GM23338 (cell line): ENCODE measurements at regions not wholly inside any gene's neighbourhood (a gene's known extent, or its start where the extent isn't known, plus 50 kb on each side); places are given as distances from the start of the nearest gene placed in this dataset.

Source experiments
- ATAC-seq: fragments of 200-7000 bp; cut with Tn5 transposase; 3 replicates; pipeline ENCODE4 v1.9.1; 2020
- DNase-seq: peaks from one replicate; pipeline ENCODE4 v3.0.0-alpha.2; 2015; ENCODE audit warnings: low spot score
- H2AFZ ChIP-seq: fragments of 200-600 bp; sonication (generic); 2 replicates; pipeline ENCODE4 v1.8.0; 2016; ENCODE audit warnings: antibody characterized with exemption, mild to moderate bottlenecking, moderate library complexity
- H3F3A ChIP-seq: fragments of 200-600 bp; sonication (generic); replicated peaks from 2 replicates; pipeline ENCODE4 v1.8.0; 2017; ENCODE audit warnings: antibody characterized with exemption, mixed run types, low read depth
- H3K27ac ChIP-seq: fragments of 200-600 bp; sonication (generic); 2 replicates; pipeline ENCODE4 v1.6.1; 2016; ENCODE audit warnings: low read depth
- H3K27me3 ChIP-seq: fragments of 200-600 bp; sonication (generic); 2 replicates; pipeline ENCODE4 v1.8.0; 2016; ENCODE audit warnings: mild to moderate bottlenecking, mixed run types, moderate library complexity; ENCODE audit not compliant: insufficient read depth
- H3K36me3 ChIP-seq: fragments of 200-600 bp; sonication (generic); 2 replicates; pipeline ENCODE4 v1.8.0; 2016; ENCODE audit warnings: mild to moderate bottlenecking; ENCODE audit not compliant: insufficient read depth
- H3K4me1 ChIP-seq: fragments of 200-600 bp; sonication (generic); 2 replicates; pipeline ENCODE4 v1.8.0; 2016; ENCODE audit warnings: mild to moderate bottlenecking, moderate library complexity; ENCODE audit not compliant: insufficient read depth
- H3K4me2 ChIP-seq: fragments of 200-600 bp; sonication (generic); 2 replicates; pipeline ENCODE4 v1.7.1; 2017; ENCODE audit warnings: mixed run types
- H3K4me3 ChIP-seq: fragments of 200-600 bp; sonication (generic); 2 replicates; pipeline ENCODE4 v1.6.1; 2016; ENCODE audit warnings: mixed run types
- H3K79me2 ChIP-seq: fragments of 200-600 bp; sonication (generic); replicated peaks from 2 replicates; pipeline ENCODE4 v1.8.0; 2017; ENCODE audit warnings: mild to moderate bottlenecking; ENCODE audit not compliant: insufficient read depth
- H3K9me2 ChIP-seq: fragments of 200-600 bp; sonication (generic); 2 replicates; pipeline ENCODE4 v1.8.0; 2017; ENCODE audit not compliant: insufficient read depth
- H4K20me1 ChIP-seq: fragments of 200-600 bp; sonication (generic); replicated peaks from 2 replicates; pipeline ENCODE4 v1.8.0; 2017; ENCODE audit warnings: mild to moderate bottlenecking; ENCODE audit not compliant: insufficient read depth
- H3K27ac Mint-ChIP-seq: 2 replicates; pipeline ENCODE4 v1.8.0; 2020; ENCODE audit warnings: inconsistent platforms, mild to moderate bottlenecking, moderate library complexity, mixed read lengths
- H3K27me3 Mint-ChIP-seq: 3 replicates; pipeline ENCODE4 v1.8.0; 2022; ENCODE audit warnings: low read depth, mild to moderate bottlenecking, moderate library complexity, mixed read lengths, inconsistent platforms; ENCODE audit not compliant: insufficient read depth, poor library complexity
- H3K36me3 Mint-ChIP-seq: 3 replicates; pipeline ENCODE4 v1.8.0; 2021; ENCODE audit warnings: low read depth, mild to moderate bottlenecking, inconsistent platforms, moderate library complexity, mixed read lengths
- H3K4me1 Mint-ChIP-seq: 3 replicates; pipeline ENCODE4 v1.8.0; 2020; ENCODE audit warnings: mild to moderate bottlenecking, inconsistent platforms, mixed read lengths
- H3K4me3 Mint-ChIP-seq: 3 replicates; pipeline ENCODE4 v1.8.0; 2021; ENCODE audit warnings: moderate library complexity, mild to moderate bottlenecking, inconsistent platforms, mixed read lengths
- H3K9me3 Mint-ChIP-seq: 3 replicates; pipeline ENCODE4 v1.8.0; 2020; ENCODE audit warnings: moderate library complexity, mild to moderate bottlenecking, inconsistent platforms, mixed read lengths
- EZH2 ChIP-seq: fragments of 200-600 bp; sonication (generic); IDR thresholded peaks from one replicate; pipeline ENCODE4 v1.8.0; 2017; ENCODE audit warnings: antibody characterized with exemption, mild to moderate bottlenecking, low read depth; ENCODE audit not compliant: unreplicated experiment
- NANOG ChIP-seq: IDR thresholded peaks from 2 replicates; pipeline ENCODE4 v1.6.1; 2016; ENCODE audit warnings: antibody characterized with exemption, borderline replicate concordance
- POLR2AphosphoS5 ChIP-seq: IDR thresholded peaks from 2 replicates; pipeline ENCODE4 v1.6.1; 2016; ENCODE audit warnings: antibody characterized with exemption, low read depth
- STAT1 ChIP-seq: IDR thresholded peaks from one replicate; pipeline ENCODE4 v1.6.1; 2016; ENCODE audit warnings: antibody characterized with exemption; ENCODE audit not compliant: unreplicated experiment
- ZNF114 ChIP-seq: fragments of 250-450 bp; sonication (Bioruptor Pico); IDR thresholded peaks from 2 replicates; pipeline ENCODE4 v1.5.0; 2020; ENCODE audit warnings: mild to moderate bottlenecking, moderate library complexity
- TF ChIP-seq, protein P1 (sequence below): IDR thresholded peaks from one replicate; pipeline ENCODE4 v1.6.1; 2018; ENCODE audit warnings: antibody characterized with exemption; ENCODE audit not compliant: unreplicated experiment
- TF ChIP-seq, protein P2 (sequence below), 2 experiments: fragments of 200-600 bp in 1 of 2; sonication (generic) in 1 of 2; conservative IDR thresholded peaks; 2 replicates each; pipeline versions ENCODE4 v1.5.1 to v1.6.1; 2016 to 2017; ENCODE audit warnings: antibody characterized with exemption in 2 of 2, low read depth in 2 of 2, mild to moderate bottlenecking in 2 of 2, moderate library complexity in 1 of 2
- TF ChIP-seq, protein P3 (sequence below): fragments of 250-450 bp; sonication (Bioruptor Pico); IDR thresholded peaks from 2 replicates; pipeline ENCODE4 v1.5.0; 2020; ENCODE audit warnings: mild to moderate bottlenecking, moderate library complexity

DNA sequence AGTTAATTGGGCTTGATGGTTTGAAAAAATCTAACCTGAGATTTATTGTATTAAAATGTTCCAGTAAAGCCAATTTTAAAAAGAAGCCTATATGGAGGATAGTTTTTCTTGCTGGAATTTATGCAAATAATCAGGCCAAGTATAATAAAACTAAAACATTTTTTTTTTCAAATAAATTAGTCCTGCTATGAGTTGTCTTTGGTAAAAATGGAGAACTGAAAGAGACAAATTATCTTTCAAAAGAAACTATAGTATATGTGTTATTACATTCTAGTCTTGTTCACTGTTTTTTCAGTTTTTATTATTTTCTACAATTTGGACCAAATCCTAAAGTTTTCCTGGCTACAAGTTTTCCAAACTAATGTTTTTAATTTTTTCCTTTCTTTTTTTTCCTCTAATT, 468.9 kb downstream of the UQCRFS1 start (continued):
- TF ChIP-seq, protein P1, sequence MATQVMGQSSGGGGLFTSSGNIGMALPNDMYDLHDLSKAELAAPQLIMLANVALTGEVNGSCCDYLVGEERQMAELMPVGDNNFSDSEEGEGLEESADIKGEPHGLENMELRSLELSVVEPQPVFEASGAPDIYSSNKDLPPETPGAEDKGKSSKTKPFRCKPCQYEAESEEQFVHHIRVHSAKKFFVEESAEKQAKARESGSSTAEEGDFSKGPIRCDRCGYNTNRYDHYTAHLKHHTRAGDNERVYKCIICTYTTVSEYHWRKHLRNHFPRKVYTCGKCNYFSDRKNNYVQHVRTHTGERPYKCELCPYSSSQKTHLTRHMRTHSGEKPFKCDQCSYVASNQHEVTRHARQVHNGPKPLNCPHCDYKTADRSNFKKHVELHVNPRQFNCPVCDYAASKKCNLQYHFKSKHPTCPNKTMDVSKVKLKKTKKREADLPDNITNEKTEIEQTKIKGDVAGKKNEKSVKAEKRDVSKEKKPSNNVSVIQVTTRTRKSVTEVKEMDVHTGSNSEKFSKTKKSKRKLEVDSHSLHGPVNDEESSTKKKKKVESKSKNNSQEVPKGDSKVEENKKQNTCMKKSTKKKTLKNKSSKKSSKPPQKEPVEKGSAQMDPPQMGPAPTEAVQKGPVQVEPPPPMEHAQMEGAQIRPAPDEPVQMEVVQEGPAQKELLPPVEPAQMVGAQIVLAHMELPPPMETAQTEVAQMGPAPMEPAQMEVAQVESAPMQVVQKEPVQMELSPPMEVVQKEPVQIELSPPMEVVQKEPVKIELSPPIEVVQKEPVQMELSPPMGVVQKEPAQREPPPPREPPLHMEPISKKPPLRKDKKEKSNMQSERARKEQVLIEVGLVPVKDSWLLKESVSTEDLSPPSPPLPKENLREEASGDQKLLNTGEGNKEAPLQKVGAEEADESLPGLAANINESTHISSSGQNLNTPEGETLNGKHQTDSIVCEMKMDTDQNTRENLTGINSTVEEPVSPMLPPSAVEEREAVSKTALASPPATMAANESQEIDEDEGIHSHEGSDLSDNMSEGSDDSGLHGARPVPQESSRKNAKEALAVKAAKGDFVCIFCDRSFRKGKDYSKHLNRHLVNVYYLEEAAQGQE = no peak
- no peak for TF ChIP-seq EZH2
- TF ChIP-seq, protein P2, sequence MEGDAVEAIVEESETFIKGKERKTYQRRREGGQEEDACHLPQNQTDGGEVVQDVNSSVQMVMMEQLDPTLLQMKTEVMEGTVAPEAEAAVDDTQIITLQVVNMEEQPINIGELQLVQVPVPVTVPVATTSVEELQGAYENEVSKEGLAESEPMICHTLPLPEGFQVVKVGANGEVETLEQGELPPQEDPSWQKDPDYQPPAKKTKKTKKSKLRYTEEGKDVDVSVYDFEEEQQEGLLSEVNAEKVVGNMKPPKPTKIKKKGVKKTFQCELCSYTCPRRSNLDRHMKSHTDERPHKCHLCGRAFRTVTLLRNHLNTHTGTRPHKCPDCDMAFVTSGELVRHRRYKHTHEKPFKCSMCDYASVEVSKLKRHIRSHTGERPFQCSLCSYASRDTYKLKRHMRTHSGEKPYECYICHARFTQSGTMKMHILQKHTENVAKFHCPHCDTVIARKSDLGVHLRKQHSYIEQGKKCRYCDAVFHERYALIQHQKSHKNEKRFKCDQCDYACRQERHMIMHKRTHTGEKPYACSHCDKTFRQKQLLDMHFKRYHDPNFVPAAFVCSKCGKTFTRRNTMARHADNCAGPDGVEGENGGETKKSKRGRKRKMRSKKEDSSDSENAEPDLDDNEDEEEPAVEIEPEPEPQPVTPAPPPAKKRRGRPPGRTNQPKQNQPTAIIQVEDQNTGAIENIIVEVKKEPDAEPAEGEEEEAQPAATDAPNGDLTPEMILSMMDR (conservative IDR thresholded peaks at IDR 0.05; ENCODE audit: low read depth in 2 of 2) = no peak
- no peak for TF ChIP-seq STAT1

DNA sequence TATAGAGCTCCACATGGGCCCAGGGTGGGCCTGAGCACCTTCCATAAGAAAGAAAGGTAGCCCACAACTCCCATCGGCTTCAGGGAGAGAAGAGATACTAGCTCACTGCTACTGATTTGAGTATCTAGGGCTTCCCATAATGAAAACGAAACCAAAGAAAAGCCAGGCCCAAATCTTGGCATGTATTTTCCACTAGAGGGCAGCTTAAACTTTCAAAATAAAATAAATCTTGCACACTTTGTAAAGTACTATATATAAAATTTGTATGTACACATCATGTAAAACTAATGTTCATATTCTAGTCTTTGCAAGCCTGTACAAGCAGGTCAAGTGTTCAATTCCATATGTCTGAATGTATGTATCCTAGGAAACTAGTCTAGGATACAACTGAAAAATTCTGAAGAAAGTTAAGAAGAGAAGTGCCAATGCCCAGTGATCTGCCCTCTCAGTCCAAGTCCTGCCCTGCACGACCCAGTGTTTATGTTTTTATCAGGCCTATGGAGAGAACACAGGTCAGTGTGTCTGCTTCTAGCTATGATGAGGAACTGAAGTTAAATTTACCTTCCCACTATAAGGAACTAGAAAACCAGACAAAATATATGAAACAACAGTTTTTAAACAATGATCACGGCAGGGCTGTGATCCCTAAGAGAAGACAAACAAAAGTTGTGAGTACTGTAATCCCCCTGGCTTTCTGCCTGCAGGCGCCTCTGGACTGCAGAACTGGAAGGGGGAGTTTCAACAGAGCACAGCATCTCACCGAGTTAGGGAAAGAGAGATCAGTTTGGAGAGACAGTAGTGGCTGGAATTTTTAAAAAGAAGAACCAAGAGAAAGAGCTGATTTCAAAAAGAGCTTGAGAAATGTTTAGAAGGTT, 475.7 kb downstream of the UQCRFS1 start:
- Mint-ChIP-seq H3K4me1 (peaks cover 10% of the 10 kb centered on the region; the same call in 1 of the 3 replicates), H3K27me3 (no peaks in the 10 kb centered on the region), H3K9me3 (no peaks in the 10 kb centered on the region), H3K36me3 (no peaks in the 10 kb centered on the region), H3K27ac (no peak overlapping the region), H3K4me3 (no peak overlapping the region)
- Histone ChIP-seq H4K20me1 (no peaks in the 10 kb centered on the region), H3K27me3 (no peaks in the 10 kb centered on the region), H3K9me2 (no peaks in the 10 kb centered on the region), H3F3A (no peaks in the 10 kb centered on the region), H3K79me2 (no peaks in the 10 kb centered on the region), H2AFZ (peak overlapping the region; percentile 96; the same call in 1 of the 2 replicates), H3K4me1 (no peaks in the 10 kb centered on the region), H3K36me3 (no peaks in the 10 kb centered on the region), H3K4me2 (no peak overlapping the region), H3K27ac (no peak overlapping the region), H3K4me3 (no peak overlapping the region)
- DNase-seq (peak; percentile 65), ATAC-seq (peak; percentile 71)
- no peak for TF ChIP-seq POLR2AphosphoS5
- TF ChIP-seq, protein P3, sequence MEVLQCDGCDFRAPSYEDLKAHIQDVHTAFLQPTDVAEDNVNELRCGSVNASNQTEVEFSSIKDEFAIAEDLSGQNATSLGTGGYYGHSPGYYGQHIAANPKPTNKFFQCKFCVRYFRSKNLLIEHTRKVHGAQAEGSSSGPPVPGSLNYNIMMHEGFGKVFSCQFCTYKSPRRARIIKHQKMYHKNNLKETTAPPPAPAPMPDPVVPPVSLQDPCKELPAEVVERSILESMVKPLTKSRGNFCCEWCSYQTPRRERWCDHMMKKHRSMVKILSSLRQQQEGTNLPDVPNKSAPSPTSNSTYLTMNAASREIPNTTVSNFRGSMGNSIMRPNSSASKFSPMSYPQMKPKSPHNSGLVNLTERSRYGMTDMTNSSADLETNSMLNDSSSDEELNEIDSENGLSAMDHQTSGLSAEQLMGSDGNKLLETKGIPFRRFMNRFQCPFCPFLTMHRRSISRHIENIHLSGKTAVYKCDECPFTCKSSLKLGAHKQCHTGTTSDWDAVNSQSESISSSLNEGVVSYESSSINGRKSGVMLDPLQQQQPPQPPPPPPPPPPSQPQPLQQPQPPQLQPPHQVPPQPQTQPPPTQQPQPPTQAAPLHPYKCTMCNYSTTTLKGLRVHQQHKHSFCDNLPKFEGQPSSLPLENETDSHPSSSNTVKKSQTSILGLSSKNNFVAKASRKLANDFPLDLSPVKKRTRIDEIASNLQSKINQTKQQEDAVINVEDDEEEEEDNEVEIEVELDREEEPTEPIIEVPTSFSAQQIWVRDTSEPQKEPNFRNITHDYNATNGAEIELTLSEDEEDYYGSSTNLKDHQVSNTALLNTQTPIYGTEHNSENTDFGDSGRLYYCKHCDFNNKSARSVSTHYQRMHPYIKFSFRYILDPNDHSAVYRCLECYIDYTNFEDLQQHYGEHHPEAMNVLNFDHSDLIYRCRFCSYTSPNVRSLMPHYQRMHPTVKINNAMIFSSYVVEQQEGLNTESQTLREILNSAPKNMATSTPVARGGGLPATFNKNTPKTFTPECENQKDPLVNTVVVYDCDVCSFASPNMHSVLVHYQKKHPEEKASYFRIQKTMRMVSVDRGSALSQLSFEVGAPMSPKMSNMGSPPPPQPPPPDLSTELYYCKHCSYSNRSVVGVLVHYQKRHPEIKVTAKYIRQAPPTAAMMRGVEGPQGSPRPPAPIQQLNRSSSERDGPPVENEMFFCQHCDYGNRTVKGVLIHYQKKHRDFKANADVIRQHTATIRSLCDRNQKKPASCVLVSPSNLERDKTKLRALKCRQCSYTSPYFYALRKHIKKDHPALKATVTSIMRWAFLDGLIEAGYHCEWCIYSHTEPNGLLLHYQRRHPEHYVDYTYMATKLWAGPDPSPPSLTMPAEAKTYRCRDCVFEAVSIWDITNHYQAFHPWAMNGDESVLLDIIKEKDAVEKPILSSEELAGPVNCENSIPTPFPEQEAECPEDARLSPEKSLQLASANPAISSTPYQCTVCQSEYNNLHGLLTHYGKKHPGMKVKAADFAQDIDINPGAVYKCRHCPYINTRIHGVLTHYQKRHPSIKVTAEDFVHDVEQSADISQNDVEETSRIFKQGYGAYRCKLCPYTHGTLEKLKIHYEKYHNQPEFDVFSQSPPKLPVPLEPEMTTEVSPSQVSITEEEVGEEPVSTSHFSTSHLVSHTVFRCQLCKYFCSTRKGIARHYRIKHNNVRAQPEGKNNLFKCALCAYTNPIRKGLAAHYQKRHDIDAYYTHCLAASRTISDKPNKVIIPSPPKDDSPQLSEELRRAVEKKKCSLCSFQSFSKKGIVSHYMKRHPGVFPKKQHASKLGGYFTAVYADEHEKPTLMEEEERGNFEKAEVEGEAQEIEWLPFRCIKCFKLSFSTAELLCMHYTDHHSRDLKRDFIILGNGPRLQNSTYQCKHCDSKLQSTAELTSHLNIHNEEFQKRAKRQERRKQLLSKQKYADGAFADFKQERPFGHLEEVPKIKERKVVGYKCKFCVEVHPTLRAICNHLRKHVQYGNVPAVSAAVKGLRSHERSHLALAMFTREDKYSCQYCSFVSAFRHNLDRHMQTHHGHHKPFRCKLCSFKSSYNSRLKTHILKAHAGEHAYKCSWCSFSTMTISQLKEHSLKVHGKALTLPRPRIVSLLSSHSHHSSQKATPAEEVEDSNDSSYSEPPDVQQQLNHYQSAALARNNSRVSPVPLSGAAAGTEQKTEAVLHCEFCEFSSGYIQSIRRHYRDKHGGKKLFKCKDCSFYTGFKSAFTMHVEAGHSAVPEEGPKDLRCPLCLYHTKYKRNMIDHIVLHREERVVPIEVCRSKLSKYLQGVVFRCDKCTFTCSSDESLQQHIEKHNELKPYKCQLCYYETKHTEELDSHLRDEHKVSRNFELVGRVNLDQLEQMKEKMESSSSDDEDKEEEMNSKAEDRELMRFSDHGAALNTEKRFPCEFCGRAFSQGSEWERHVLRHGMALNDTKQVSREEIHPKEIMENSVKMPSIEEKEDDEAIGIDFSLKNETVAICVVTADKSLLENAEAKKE (CRISPR knock-in tag) = no peak
- TF ChIP-seq ZNF114 (CRISPR knock-in tag) = no peak
- TF ChIP-seq, protein P2 (conservative IDR thresholded peaks at IDR 0.05; ENCODE audit: low read depth in 2 of 2) = peak; percentile 49 to 84
- no peak for TF ChIP-seq NANOG
